HCT116 (cell line): ENCODE measurements at regions not wholly inside any gene's neighbourhood (a gene's known extent, or its start where the extent isn't known, plus 50 kb on each side); places are given as distances from the start of the nearest gene placed in this dataset.
"Not testable (repeated sequence)": the region's sequence is repeated elsewhere in the genome, so short reads cannot be mapped to it uniquely, and the experiment has no call there.

Experiments used
- ATAC-seq: fragments of 200-7000 bp; cut with Tn5 transposase; 2 replicates; pipeline ENCODE4 v1.9.1; 2020; ENCODE audit warnings: mild to moderate bottlenecking, moderate library complexity
- BruUV-seq: library from RNA; stranded (reverse); fragments of 400-500 nt; replicated peaks from 2 replicates; lab custom pipeline; 2021; lab: Mats Ljungman, UMichigan
- CTCF ChIA-PET: fragments of 300-600 bp; sonication (Branson Sonifier 250); formaldehyde crosslinking; loops from one replicate; lab custom pipeline; 2021; ENCODE audit warnings: antibody characterized with exemption; lab: Charles Lee
- POLR2A ChIA-PET: fragments of 300-600, 350-600 bp; sonication (Branson Sonifier 250); formaldehyde crosslinking; loops from one replicate; lab custom pipeline; 2021; ENCODE audit warnings: antibody characterized with exemption; lab: Charles Lee
- RAD21 ChIA-PET, 2 experiments: fragments of 300-600 bp; sonication (Branson Sonifier 250); formaldehyde crosslinking; loops; one replicate each; lab custom pipeline; 2023; ENCODE audit warnings: low total read pairs in 2 of 2; ENCODE audit not compliant: uncharacterized antibody in 2 of 2, unreplicated experiment in 2 of 2, low non-redundant PET in 1 of 2; lab: Charles Lee
- DNase-seq: peaks from one replicate; pipeline ENCODE4 v3.0.0-alpha.2; 2010; ENCODE audit warnings: low read depth, low spot score
- H2AFZ ChIP-seq: fragments of 200-600 bp; shearing (Covaris generic), sonication (generic); 2 replicates; pipeline ENCODE4 v1.6.1; 2017; ENCODE audit warnings: low read depth, mixed run types, mixed read lengths, antibody characterized with exemption, low read length; ENCODE audit not compliant: poor library complexity, severe bottlenecking
- H3K27ac ChIP-seq: 2 replicates; pipeline ENCODE4 v1.5.1; 2012; ENCODE audit warnings: low read depth, low read length
- H3K27me3 ChIP-seq: fragments of 200-600 bp; sonication (generic); 2 replicates; pipeline ENCODE4 v1.6.1; 2016; ENCODE audit warnings: mixed run types, low read length, mixed read lengths; ENCODE audit not compliant: insufficient read depth
- H3K36me3 ChIP-seq, 2 experiments: fragments of 200-500 bp in 1 of 2; fragments of 200-600 bp in 1 of 2; sonication (Bioruptor generic) in 1 of 2; sonication (generic) in 1 of 2; 2 replicates each; pipeline versions ENCODE4 v1.5.1 to v1.6.1; 2014 to 2016; ENCODE audit warnings: low read length in 2 of 2, inconsistent platforms in 1 of 2, mixed read lengths in 1 of 2, mixed run types in 1 of 2; ENCODE audit not compliant: insufficient read depth in 2 of 2, control insufficient read depth in 1 of 2
- H3K4me1 ChIP-seq, 2 experiments: fragments of 200-600 bp in 1 of 2; sonication (generic) in 1 of 2; 2 replicates each; pipeline versions ENCODE4 v1.5.1 to v1.6.1; 2012 to 2017; ENCODE audit warnings: low read length in 2 of 2, inconsistent platforms in 1 of 2, mild to moderate bottlenecking in 1 of 2, mixed read lengths in 1 of 2, mixed run types in 1 of 2, moderate library complexity in 1 of 2; ENCODE audit not compliant: insufficient read depth in 2 of 2, control insufficient read depth in 1 of 2
- H3K4me2 ChIP-seq: fragments of 200-600 bp; sonication (generic); 2 replicates; pipeline ENCODE4 v1.6.1; 2017; ENCODE audit warnings: mixed run types, low read length, mixed read lengths
- H3K4me3 ChIP-seq, 2 experiments: fragments of 200-600 bp in 1 of 2; sonication (generic) in 1 of 2; replicated peaks in 1 of 2; 2 replicates each; pipeline ENCODE4 v1.5.1; 2011 to 2016; ENCODE audit warnings: low read length in 2 of 2, control low read depth in 1 of 2, low read depth in 1 of 2, mild to moderate bottlenecking in 1 of 2, mixed read lengths in 1 of 2, mixed run types in 1 of 2
- H3K79me2 ChIP-seq: fragments of 200-600 bp; sonication (generic); 2 replicates; pipeline ENCODE4 v1.6.1; 2017; ENCODE audit warnings: mild to moderate bottlenecking, mixed run types, low read length, moderate library complexity, mixed read lengths; ENCODE audit not compliant: insufficient read depth
- H3K9ac ChIP-seq: fragments of 200-600 bp; sonication (generic); 2 replicates; pipeline ENCODE4 v1.6.1; 2016; ENCODE audit warnings: low read length, mixed read lengths
- H3K9me2 ChIP-seq: fragments of 200-600 bp; sonication (generic), shearing (Covaris generic); 2 replicates; pipeline ENCODE4 v1.6.1; 2017; ENCODE audit warnings: mixed run types, mild to moderate bottlenecking, moderate library complexity; ENCODE audit not compliant: insufficient read depth
- H3K9me3 ChIP-seq, 2 experiments: fragments of 200-500 bp in 1 of 2; fragments of 200-600 bp in 1 of 2; sonication (Bioruptor generic) in 1 of 2; sonication (generic) in 1 of 2; 2 replicates each; pipeline ENCODE4 v1.6.1; 2014 to 2017; ENCODE audit warnings: low read length in 2 of 2, mixed read lengths in 2 of 2, inconsistent platforms in 1 of 2, low read depth in 1 of 2, mild to moderate bottlenecking in 1 of 2, mixed run types in 1 of 2, moderate library complexity in 1 of 2; ENCODE audit not compliant: control insufficient read depth in 1 of 2, insufficient read depth in 1 of 2
- H4K20me1 ChIP-seq: fragments of 200-600 bp; sonication (generic), shearing (Covaris generic); 2 replicates; pipeline ENCODE4 v1.6.1; 2017; ENCODE audit warnings: mixed run types, mild to moderate bottlenecking, moderate library complexity; ENCODE audit not compliant: insufficient read depth
- intact Hi-C: fragments of 100-400 bp; cut with micrococcal nuclease; formaldehyde crosslinking; loops from 2 replicates; pipeline ENCODE4 v1.10.0; 2022

DNA sequence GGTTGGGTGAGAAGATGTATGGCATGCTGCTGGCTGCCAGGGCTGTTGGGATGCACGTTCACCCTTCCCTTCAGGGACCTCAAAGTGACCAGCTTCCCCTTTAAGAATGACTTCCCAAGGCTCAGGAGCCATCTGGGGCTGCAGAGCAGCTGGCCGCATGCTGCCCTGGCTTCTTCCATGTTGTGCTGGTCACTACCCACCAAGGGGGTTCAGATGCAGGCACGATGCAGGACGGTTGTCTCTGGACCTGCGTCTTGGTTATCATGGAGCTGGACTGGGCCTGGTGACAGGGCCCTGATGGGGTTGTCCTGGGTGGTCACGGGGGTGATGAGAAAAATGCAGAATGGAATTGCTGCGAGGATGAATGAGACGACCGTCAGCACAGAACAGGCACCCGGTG, 297.8 kb downstream of the POTED start:
- ATAC-seq, H2AFZ ChIP-seq, CTCF ChIA-PET, H3K36me3 ChIP-seq, H3K4me1 ChIP-seq, H3K27ac ChIP-seq, BruUV-seq, H3K4me3 ChIP-seq, H3K9ac ChIP-seq, H3K9me2 ChIP-seq, POLR2A ChIA-PET, intact Hi-C loops, H3K27me3 ChIP-seq, H3K79me2 ChIP-seq, H4K20me1 ChIP-seq, H3K4me2 ChIP-seq, RAD21 ChIA-PET, H3K9me3 ChIP-seq, DNase-seq: not testable (repeated sequence)

DNA sequence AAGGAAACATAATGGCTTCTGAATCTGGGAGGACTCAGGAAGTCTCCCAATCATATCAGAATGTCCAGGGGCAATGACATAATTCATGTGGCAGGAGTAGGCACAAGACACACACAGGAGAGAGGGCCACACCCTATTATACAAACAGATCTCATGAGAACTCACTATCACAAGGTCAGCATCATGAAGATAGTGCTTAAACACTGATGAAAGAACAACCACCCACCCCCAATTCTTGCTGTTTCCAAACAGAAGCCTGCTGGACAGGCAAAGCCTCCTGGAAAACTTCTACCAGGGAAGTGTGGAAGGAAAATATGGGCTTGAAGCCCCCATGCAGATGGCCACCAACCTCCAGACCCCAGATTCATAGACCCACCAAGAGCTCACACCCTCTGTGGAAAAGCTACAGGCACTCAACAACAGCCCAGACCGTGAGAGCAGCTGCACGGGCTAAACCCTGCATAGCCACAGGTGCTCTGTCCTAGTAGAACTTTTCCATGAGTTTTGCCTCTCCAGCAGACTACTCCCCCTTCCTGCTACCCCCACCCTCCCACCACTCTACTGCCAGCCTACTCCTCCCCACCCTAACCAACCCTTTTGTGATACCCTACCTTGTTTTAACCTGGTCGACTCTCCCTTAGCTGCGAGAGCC, 287.1 kb downstream of the POTED start:
- H3K79me2 ChIP-seq, DNase-seq, POLR2A ChIA-PET: not testable (repeated sequence)

GRCh38 chr21:13893617-13894016, 284.0 kb downstream of the POTED start:
- H3K9me2 ChIP-seq, H3K4me2 ChIP-seq, H3K36me3 ChIP-seq, H3K27me3 ChIP-seq, ATAC-seq, DNase-seq, H3K9ac ChIP-seq, intact Hi-C loops, RAD21 ChIA-PET, H3K27ac ChIP-seq, BruUV-seq, H2AFZ ChIP-seq, H3K9me3 ChIP-seq, H3K79me2 ChIP-seq, H4K20me1 ChIP-seq, H3K4me1 ChIP-seq, H3K4me3 ChIP-seq, POLR2A ChIA-PET, CTCF ChIA-PET: not testable (repeated sequence)

More for the DNA sequence above, 287.1 kb downstream of the POTED start:
- ATAC-seq, H3K4me2 ChIP-seq, H3K4me1 ChIP-seq, H3K27ac ChIP-seq, H3K9me3 ChIP-seq, H3K9me2 ChIP-seq, H3K4me3 ChIP-seq, BruUV-seq, RAD21 ChIA-PET, H3K9ac ChIP-seq, CTCF ChIA-PET, H2AFZ ChIP-seq, H4K20me1 ChIP-seq, H3K27me3 ChIP-seq, H3K36me3 ChIP-seq, intact Hi-C loops: not testable (repeated sequence)

DNA sequence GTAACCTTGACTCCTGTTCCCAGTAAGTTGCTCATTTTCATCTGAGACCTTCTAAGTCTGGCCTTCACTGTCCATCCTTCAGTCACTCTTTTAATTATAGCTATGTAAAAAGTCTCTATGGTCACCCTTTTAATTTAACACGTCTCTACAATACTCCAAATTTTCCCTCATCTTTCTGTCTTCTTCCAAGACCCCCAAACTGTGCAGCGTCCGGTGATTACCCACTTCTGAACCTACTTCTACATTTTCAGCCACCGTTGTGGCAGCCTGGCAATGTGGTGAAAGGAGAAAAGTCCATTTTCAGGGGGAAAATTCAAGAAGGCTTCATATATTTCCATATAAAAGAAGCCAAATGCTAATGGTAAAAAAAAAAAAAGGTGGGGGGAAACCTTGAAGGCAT, 283.4 kb downstream of the POTED start:
- H3K27ac ChIP-seq, H3K4me1 ChIP-seq, ATAC-seq, H3K27me3 ChIP-seq, CTCF ChIA-PET, H3K4me3 ChIP-seq, H3K9me3 ChIP-seq, BruUV-seq, H3K4me2 ChIP-seq, POLR2A ChIA-PET, DNase-seq, H3K36me3 ChIP-seq, RAD21 ChIA-PET, H4K20me1 ChIP-seq, intact Hi-C loops, H3K9ac ChIP-seq, H3K79me2 ChIP-seq, H2AFZ ChIP-seq, H3K9me2 ChIP-seq: not testable (repeated sequence)
